ENCODE measurements at regions not wholly inside any gene's neighbourhood (a gene's known extent, or its start where the extent isn't known, plus 50 kb on each side); places are given as distances from the start of the nearest gene placed in this dataset.
"Not testable (repeated sequence)": the region's sequence is repeated elsewhere in the genome, so short reads cannot be mapped to it uniquely, and the experiment has no call there.

GRCh38 chr5:163306421-163306820, 131.0 kb upstream of the CCNG1 start:
- DNase-seq, result no peak

- DNase-seq, result no peak
These were observed 127.5 kb upstream of the CCNG1 start for GRCh38 chr5:163309914-163310313.

- no peak for DNase-seq
These were observed 126.4 kb upstream of the CCNG1 start for GRCh38 chr5:163310997-163311396.

GRCh38 chr5:163312598-163312997, 124.8 kb upstream of the CCNG1 start:
- DNase-seq, result no peak

- not testable (repeated sequence) for DNase-seq
These were observed 124.3 kb upstream of the CCNG1 start for GRCh38 chr5:163313049-163313448.

GRCh38 chr5:163316374-163316773, 121.0 kb upstream of the CCNG1 start:
- DNase-seq, result not testable (repeated sequence)

GRCh38 chr5:163318707-163319106, 118.7 kb upstream of the CCNG1 start:
- DNase-seq, result no peak

- no peak for DNase-seq
These were observed 115.9 kb upstream of the CCNG1 start for GRCh38 chr5:163321511-163321910.

- no peak for DNase-seq
These were observed 106.4 kb upstream of the CCNG1 start for GRCh38 chr5:163330723-163331668.

- not testable (repeated sequence) for DNase-seq
These were observed 101.3 kb upstream of the CCNG1 start for GRCh38 chr5:163336074-163336473.

- DNase-seq, result no peak
These were observed 98.2 kb upstream of the CCNG1 start for GRCh38 chr5:163339148-163339547.

- not testable (repeated sequence) for DNase-seq
These were observed 97.0 kb upstream of the CCNG1 start for GRCh38 chr5:163340378-163340777.

- DNase-seq, result no peak
These were observed 95.1 kb upstream of the CCNG1 start for GRCh38 chr5:163342306-163342705.

- DNase-seq, result no peak
These were observed 92.2 kb upstream of the CCNG1 start for GRCh38 chr5:163345216-163345615.

- DNase-seq, result peak; percentile 2
These were observed 89.7 kb upstream of the CCNG1 start for GRCh38 chr5:163347671-163348070.

- DNase-seq, result no peak
These were observed 87.3 kb upstream of the CCNG1 start for GRCh38 chr5:163350083-163350482.

GRCh38 chr5:163352531-163352930, 84.9 kb upstream of the CCNG1 start:
- no peak for DNase-seq

- not testable (repeated sequence) for DNase-seq
These were observed 81.6 kb upstream of the CCNG1 start for GRCh38 chr5:163355811-163356210.

GRCh38 chr5:163357636-163358035, 79.8 kb upstream of the CCNG1 start:
- no peak for DNase-seq

- DNase-seq, result no peak
These were observed 76.7 kb upstream of the CCNG1 start for GRCh38 chr5:163360656-163361055.

- DNase-seq, result no peak
These were observed 75.9 kb upstream of the CCNG1 start for GRCh38 chr5:163361450-163361849.

- no peak for DNase-seq
These were observed 74.5 kb upstream of the CCNG1 start for GRCh38 chr5:163362840-163363371.

- DNase-seq, result no peak
These were observed 74.0 kb upstream of the CCNG1 start for GRCh38 chr5:163363389-163363788.

GRCh38 chr5:163366757-163367156, 70.6 kb upstream of the CCNG1 start:
- no peak for DNase-seq
